Tibial nerve (tissue), 4 donors: ENCODE measurements at regions not wholly inside any gene's neighbourhood (a gene's known extent, or its start where the extent isn't known, plus 50 kb on each side); places are given as distances from the start of the nearest gene placed in this dataset.
"Not testable (repeated sequence)": the region's sequence is repeated elsewhere in the genome, so short reads cannot be mapped to it uniquely, and the experiment has no call there.

Source experiments
- DNase-seq, 2 donors: peaks; one replicate each; pipeline ENCODE4 v3.0.0-alpha.2; 2019; ENCODE audit warnings: low spot score in 2 of 2
- H3K27ac ChIP-seq, 4 donors: fragments of 200-600 bp; sonication (generic) in 3 of 4; one replicate each; pipeline ENCODE4 v1.5.1; 2017 to 2019; ENCODE audit warnings: mild to moderate bottlenecking in 1 of 4
- H3K27me3 ChIP-seq, 2 donors: fragments of 200-600 bp; sonication (generic) in 1 of 2; one replicate each; pipeline versions ENCODE4 v1.5.1 to v1.6.0; 2017 to 2019
- H3K36me3 ChIP-seq, 3 donors: fragments of 200-600 bp; sonication (generic); one replicate each; pipeline ENCODE4 v1.5.1; 2018 to 2019
- H3K4me1 ChIP-seq, 4 donors: fragments of 200-600 bp; sonication (generic) in 3 of 4; one replicate each; pipeline ENCODE4 v1.5.1; 2017 to 2019
- H3K4me3 ChIP-seq, 4 donors: fragments of 200-600 bp; sonication (generic) in 3 of 4; one replicate each; pipeline ENCODE4 v1.5.1; 2017 to 2019; ENCODE audit warnings: mild to moderate bottlenecking in 1 of 4, moderate library complexity in 1 of 4
- H3K9me3 ChIP-seq, 4 donors: fragments of 200-600 bp; sonication (generic) in 3 of 4; one replicate each; pipeline ENCODE4 v1.5.1; 2017 to 2019
- CTCF ChIP-seq, 5 experiments: fragments of 200-600 bp in 3 of 5; fragments of 450-650 bp in 2 of 5; sonication (generic) in 3 of 5; IDR thresholded peaks; one replicate each; pipeline ENCODE4 v1.5.1; 2016 to 2019; ENCODE audit warnings: antibody characterized with exemption in 5 of 5, mild to moderate bottlenecking in 3 of 5, moderate library complexity in 2 of 5
- EP300 ChIP-seq, 2 donors: sonication (generic); formaldehyde crosslinking; IDR thresholded peaks; one replicate each; pipeline ENCODE4 v1.6.1; 2017; ENCODE audit warnings: antibody characterized with exemption in 2 of 2, mild to moderate bottlenecking in 1 of 2
- POLR2A ChIP-seq, 2 donors: fragments of 450-650 bp; IDR thresholded peaks; one replicate each; pipeline ENCODE4 v1.6.1; 2017; ENCODE audit warnings: antibody characterized with exemption in 2 of 2, mild to moderate bottlenecking in 2 of 2, moderate library complexity in 2 of 2
- WGBS, 2 donors: methylation state at CpG; one replicate each; pipeline ENCODE4 v1.1.5; 2018; 5-methylcytosine and 5-hydroxymethylcytosine counted together

DNA sequence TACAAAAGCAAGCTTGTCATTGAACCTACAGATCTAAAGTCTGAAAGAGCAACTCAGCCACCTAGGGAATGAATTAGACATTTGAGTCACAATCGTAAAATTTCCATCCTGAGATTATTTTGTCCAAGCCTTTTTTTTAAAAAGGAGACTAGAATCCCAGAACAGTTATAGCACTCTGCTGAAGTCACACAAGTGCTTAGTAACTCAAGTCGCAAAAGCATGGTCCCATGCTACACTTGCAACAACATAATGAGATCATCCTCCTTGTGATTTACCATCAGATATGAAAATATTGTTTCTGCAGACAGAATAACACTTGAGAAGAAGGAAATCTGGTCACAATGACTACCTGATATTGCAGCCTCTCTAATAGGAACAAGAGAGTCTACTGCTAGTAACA lies 106.7 kb downstream of the ZIC4 start:
- Histone ChIP-seq H3K27ac (no peak overlapping the region), H3K9me3 (no peaks in the 10 kb centered on the region), H3K36me3 (no peaks in the 10 kb centered on the region), H3K27me3 (no peaks in the 10 kb centered on the region), H3K4me3 (no peak overlapping the region), H3K4me1 (peaks cover 0 to 12% (median 0%) of the 10 kb centered on the region in 4 donors)
- DNase-seq: no peak
- 77 to 83% methylated on average over 2 of the region's 2 CpGs for WGBS, 2 donors
- TF ChIP-seq POLR2A (IDR thresholded peaks at IDR 0.05) (no peak), CTCF (IDR thresholded peaks at IDR 0.05) (no peak), EP300 (IDR thresholded peaks at IDR 0.05) (no peak)

GRCh38 chr3:147298511-147298982 lies 107.8 kb downstream of the ZIC4 start:
- DNase-seq: no peak
- Histone ChIP-seq H3K36me3 (no peaks in the 10 kb centered on the region), H3K4me1 (peaks cover 0 to 12% (median 0%) of the 10 kb centered on the region in 4 donors), H3K4me3 (no peak overlapping the region), H3K27ac (no peak overlapping the region), H3K27me3 (no peaks in the 10 kb centered on the region), H3K9me3 (no peaks in the 10 kb centered on the region)
- no peak for TF ChIP-seq POLR2A (IDR thresholded peaks at IDR 0.05)
- no peak for TF ChIP-seq EP300 (IDR thresholded peaks at IDR 0.05)
- no peak for TF ChIP-seq CTCF (IDR thresholded peaks at IDR 0.05)
- WGBS, 2 donors: 21 to 23% methylated on average over 4 of the region's 4 CpGs

DNA sequence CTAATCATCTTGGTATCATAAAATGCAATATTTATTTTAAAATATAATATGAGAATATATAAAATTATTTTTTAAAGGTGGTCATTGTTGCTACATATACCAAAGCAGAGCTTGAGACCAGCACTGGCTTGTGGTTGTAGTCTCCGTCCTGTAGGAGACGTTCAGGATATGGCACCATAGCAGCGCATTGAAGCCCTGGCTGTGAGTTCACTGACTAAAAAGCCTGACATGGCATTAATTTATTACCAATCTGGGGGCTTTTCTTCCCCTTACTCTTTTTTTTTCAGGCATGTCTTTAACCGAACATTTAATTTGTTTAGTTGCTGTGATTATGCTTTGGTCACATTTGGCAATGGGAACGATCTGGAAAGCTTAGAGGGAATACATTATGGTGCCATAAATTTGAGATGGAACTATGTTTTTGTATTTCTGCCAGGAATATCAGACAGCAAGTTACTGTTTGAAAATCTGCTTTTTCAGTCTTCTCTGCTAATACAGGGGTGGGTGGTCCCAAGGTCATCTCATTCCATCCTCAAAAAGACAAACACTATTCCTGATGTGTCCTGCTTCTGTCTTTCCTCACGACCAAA lies 108.5 kb downstream of the ZIC4 start:
- DNase-seq: no peak
- no peak for TF ChIP-seq POLR2A (IDR thresholded peaks at IDR 0.05)
- TF ChIP-seq EP300 (IDR thresholded peaks at IDR 0.05): no peak
- no peak for TF ChIP-seq CTCF (IDR thresholded peaks at IDR 0.05)
- H3K36me3 ChIP-seq: no peaks in the 10 kb centered on the region
- H3K4me3 ChIP-seq: no peak overlapping the region
- no peak overlapping the region for H3K27ac ChIP-seq
- H3K4me1 ChIP-seq: peaks cover 0 to 12% (median 0%) of the 10 kb centered on the region in 4 donors
- WGBS, 2 donors: 48 to 49% methylated on average over 6 of the region's 6 CpGs
- no peaks in the 10 kb centered on the region for H3K27me3 ChIP-seq
- no peaks in the 10 kb centered on the region for H3K9me3 ChIP-seq

GRCh38 chr3:147287370-147287769 lies 119.0 kb downstream of the ZIC4 start:
- H3K4me1 ChIP-seq, H3K36me3 ChIP-seq, H3K27ac ChIP-seq, DNase-seq, H3K9me3 ChIP-seq, H3K4me3 ChIP-seq, H3K27me3 ChIP-seq: not testable (repeated sequence)
- WGBS, 2 donors: 86 to 89% methylated on average over 4 of the region's 4 CpGs

- no peaks in the 10 kb centered on the region for H3K36me3 ChIP-seq
- H3K27me3 ChIP-seq: no peaks in the 10 kb centered on the region
- H3K27ac ChIP-seq: no peak overlapping the region
- DNase-seq: no peak
- H3K4me3 ChIP-seq: no peak overlapping the region
- H3K9me3 ChIP-seq: peaks cover 0 to 40% (median 5%) of the 10 kb centered on the region in 4 donors
- TF ChIP-seq POLR2A (IDR thresholded peaks at IDR 0.05): no peak
- TF ChIP-seq CTCF (IDR thresholded peaks at IDR 0.05): no peak
- no peak for TF ChIP-seq EP300 (IDR thresholded peaks at IDR 0.05)
- WGBS, 2 donors: 75% methylated on average over 4 of the region's 4 CpGs
- no peaks in the 10 kb centered on the region for H3K4me1 ChIP-seq
Observed at GRCh38 chr3:147269907-147270306, 136.4 kb downstream of the ZIC4 start.

DNA sequence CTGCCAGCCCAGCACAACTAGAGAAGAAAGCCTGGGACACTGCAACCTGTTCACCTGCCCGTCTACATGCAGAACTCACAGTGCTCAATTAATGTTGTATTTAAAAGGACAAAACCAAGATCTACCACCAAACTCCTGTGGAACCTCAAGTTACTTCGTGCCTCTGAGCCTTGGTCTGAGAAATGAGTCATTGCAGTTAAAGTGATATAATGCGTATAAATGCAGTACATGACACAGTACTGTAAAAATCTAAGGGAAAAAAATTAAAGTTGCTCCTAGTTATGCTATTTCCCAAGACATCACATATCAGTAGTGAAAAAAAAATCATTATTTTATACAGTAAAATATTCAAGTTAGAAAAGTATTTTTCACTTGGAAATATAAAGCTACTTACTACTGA lies 138.9 kb downstream of the ZIC4 start:
- Histone ChIP-seq H3K27ac (no peak overlapping the region), H3K4me1 (no peaks in the 10 kb centered on the region), H3K4me3 (no peak overlapping the region), H3K27me3 (no peaks in the 10 kb centered on the region), H3K9me3 (peaks cover 0 to 23% (median 0%) of the 10 kb centered on the region in 4 donors), H3K36me3 (no peaks in the 10 kb centered on the region)
- no peak for TF ChIP-seq EP300 (IDR thresholded peaks at IDR 0.05)
- no peak for TF ChIP-seq POLR2A (IDR thresholded peaks at IDR 0.05)
- no peak for DNase-seq
- WGBS, 2 donors: 88 to 90% methylated on average over 3 of the region's 3 CpGs
